Upper lobe of left lung (tissue), 6 donors: ENCODE measurements at regions not wholly inside any gene's neighbourhood (a gene's known extent, or its start where the extent isn't known, plus 50 kb on each side); places are given as distances from the start of the nearest gene placed in this dataset.

ENCODE experiments used
- ATAC-seq, 2 donors: fragments of 200-7000 bp; cut with Tn5 transposase; one replicate each; pipeline ENCODE4 v1.9.1; 2022; ENCODE audit warnings: mild to moderate bottlenecking in 2 of 2, moderate library complexity in 2 of 2; ENCODE audit not compliant: low FRiP score in 2 of 2
- DNase-seq, 2 donors: peaks; one replicate each; pipeline ENCODE4 v3.0.0-alpha.2; 2019 to 2020
- H3K27ac ChIP-seq, 4 donors: fragments of 200-600 bp; sonication (generic); one replicate each; pipeline ENCODE4 v1.5.1; 2016 to 2019
- H3K27me3 ChIP-seq, 4 donors: fragments of 200-600 bp; sonication (generic); one replicate each; pipeline ENCODE4 v1.5.1; 2017 to 2019
- H3K36me3 ChIP-seq, 4 donors: fragments of 200-600 bp; sonication (generic); one replicate each; pipeline ENCODE4 v1.5.1; 2016 to 2019
- H3K4me1 ChIP-seq, 4 donors: fragments of 200-600 bp; sonication (generic); one replicate each; pipeline ENCODE4 v1.5.1; 2018 to 2019
- H3K4me3 ChIP-seq, 4 donors: fragments of 200-600 bp; sonication (generic); one replicate each; pipeline ENCODE4 v1.5.1; 2017 to 2019; ENCODE audit warnings: mild to moderate bottlenecking in 2 of 4, moderate library complexity in 1 of 4
- H3K9me3 ChIP-seq, 4 donors: fragments of 200-600 bp; sonication (generic); one replicate each; pipeline ENCODE4 v1.5.1; 2018 to 2019
- CTCF ChIP-seq, 6 experiments: fragments of 450-650 bp in 4 of 6; fragments of 200-600 bp in 2 of 6; sonication (generic) in 2 of 6; IDR thresholded peaks; one replicate each; pipeline ENCODE4 v1.5.1; 2016 to 2019; ENCODE audit warnings: antibody characterized with exemption in 6 of 6
- EP300 ChIP-seq, 4 donors: sonication (generic); formaldehyde crosslinking; IDR thresholded peaks; one replicate each; pipeline ENCODE4 v1.5.1; 2017; ENCODE audit warnings: antibody characterized with exemption in 4 of 4, control low read depth in 2 of 4
- POLR2A ChIP-seq, 4 donors: fragments of 450-650 bp; IDR thresholded peaks; one replicate each; pipeline ENCODE4 v1.5.1; 2016 to 2017; ENCODE audit warnings: antibody characterized with exemption in 4 of 4, mild to moderate bottlenecking in 2 of 4
- POLR2AphosphoS5 ChIP-seq, 2 donors: sonication (generic); formaldehyde crosslinking; IDR thresholded peaks; one replicate each; pipeline ENCODE4 v1.5.1; 2017; ENCODE audit warnings: antibody characterized with exemption in 2 of 2
- WGBS, 2 donors: methylation state at CpG; one replicate each; pipeline ENCODE4 v1.1.5; 2017 to 2018; 5-methylcytosine and 5-hydroxymethylcytosine counted together
- donor health status: DM: no; HTN: no; CAD: no; lungs with moderate emphysema.
- donor health status: DM: no; HTN: yes; CAD: no; lungs with severe emphysema.

- Histone ChIP-seq H3K27me3 (no peaks in the 10 kb centered on the region), H3K27ac (no peak overlapping the region), H3K9me3 (no peaks in the 10 kb centered on the region), H3K4me3 (no peak overlapping the region), H3K36me3 (no peaks in the 10 kb centered on the region), H3K4me1 (no peaks in the 10 kb centered on the region)
- 70 to 78% methylated on average over 7 of the region's 7 CpGs for WGBS, 2 donors
- DNase-seq (no peak), ATAC-seq (no peak)
- TF ChIP-seq POLR2AphosphoS5 (IDR thresholded peaks at IDR 0.05) (no peak), EP300 (IDR thresholded peaks at IDR 0.05) (no peak), CTCF (IDR thresholded peaks at IDR 0.05) (no peak), POLR2A (IDR thresholded peaks at IDR 0.05) (no peak)
These were observed 259.7 kb downstream of the CMPK2 start for GRCh38 chr2:6605836-6606505.

GRCh38 chr2:6617794-6618193 lies 247.9 kb downstream of the CMPK2 start:
- Histone ChIP-seq H3K4me3 (no peak overlapping the region), H3K4me1 (no peaks in the 10 kb centered on the region), H3K36me3 (no peaks in the 10 kb centered on the region), H3K27me3 (no peaks in the 10 kb centered on the region), H3K27ac (no peak overlapping the region), H3K9me3 (no peaks in the 10 kb centered on the region)
- no peak for TF ChIP-seq POLR2A (IDR thresholded peaks at IDR 0.05)
- no peak for TF ChIP-seq EP300 (IDR thresholded peaks at IDR 0.05)
- TF ChIP-seq CTCF (IDR thresholded peaks at IDR 0.05), result no peak
- no peak for TF ChIP-seq POLR2AphosphoS5 (IDR thresholded peaks at IDR 0.05)
- DNase-seq (no peak), ATAC-seq (no peak)
- WGBS, 2 donors, result 73 to 76% methylated on average over 4 of the region's 4 CpGs

- no peak for TF ChIP-seq EP300 (IDR thresholded peaks at IDR 0.05)
- no peak for TF ChIP-seq POLR2AphosphoS5 (IDR thresholded peaks at IDR 0.05)
- no peak for TF ChIP-seq CTCF (IDR thresholded peaks at IDR 0.05)
- TF ChIP-seq POLR2A (IDR thresholded peaks at IDR 0.05), result no peak
These were observed 247.5 kb downstream of the CMPK2 start for GRCh38 chr2:6618201-6618600.

DNA sequence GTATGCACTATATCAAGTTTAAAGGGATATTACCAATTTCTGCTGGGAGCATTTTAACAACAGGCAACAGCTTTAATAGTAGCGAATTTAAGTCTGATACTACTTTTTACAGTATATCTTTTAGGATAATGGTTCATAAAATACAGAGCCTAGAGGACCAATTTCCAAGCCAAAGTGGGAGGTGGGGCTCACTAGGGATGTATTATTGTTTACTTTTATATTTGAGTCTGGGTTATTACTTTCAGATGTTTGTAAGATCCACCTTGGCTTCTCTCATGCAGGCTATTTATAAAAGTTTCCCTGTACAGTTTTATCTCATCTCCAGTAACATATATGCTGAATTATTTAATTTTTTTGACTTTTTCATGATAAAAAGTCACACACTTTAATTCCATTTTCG lies 242.0 kb downstream of the CMPK2 start:
- H3K4me1 ChIP-seq, result no peaks in the 10 kb centered on the region
- WGBS, 2 donors, result 82 to 85% methylated on average over 2 of the region's 2 CpGs
- H3K4me3 ChIP-seq, result no peak overlapping the region
- ATAC-seq (no peak), DNase-seq (no peak)
- H3K27ac ChIP-seq, result no peak overlapping the region
- TF ChIP-seq CTCF (IDR thresholded peaks at IDR 0.05) (no peak), POLR2A (IDR thresholded peaks at IDR 0.05) (no peak), POLR2AphosphoS5 (IDR thresholded peaks at IDR 0.05) (no peak), EP300 (IDR thresholded peaks at IDR 0.05) (no peak)
- no peaks in the 10 kb centered on the region for H3K9me3 ChIP-seq
- no peaks in the 10 kb centered on the region for H3K27me3 ChIP-seq
- H3K36me3 ChIP-seq, result no peaks in the 10 kb centered on the region

More at GRCh38 chr2:6618201-6618600, 247.5 kb downstream of the CMPK2 start:
- ATAC-seq, result no peak
- WGBS, 2 donors, result 88 to 89% methylated on average over 6 of the region's 6 CpGs
- no peaks in the 10 kb centered on the region for H3K4me1 ChIP-seq
- no peaks in the 10 kb centered on the region for H3K9me3 ChIP-seq
- no peaks in the 10 kb centered on the region for H3K27me3 ChIP-seq
- H3K4me3 ChIP-seq, result no peak overlapping the region
- DNase-seq, result no peak
- H3K36me3 ChIP-seq, result no peaks in the 10 kb centered on the region
- H3K27ac ChIP-seq, result no peak overlapping the region

DNA sequence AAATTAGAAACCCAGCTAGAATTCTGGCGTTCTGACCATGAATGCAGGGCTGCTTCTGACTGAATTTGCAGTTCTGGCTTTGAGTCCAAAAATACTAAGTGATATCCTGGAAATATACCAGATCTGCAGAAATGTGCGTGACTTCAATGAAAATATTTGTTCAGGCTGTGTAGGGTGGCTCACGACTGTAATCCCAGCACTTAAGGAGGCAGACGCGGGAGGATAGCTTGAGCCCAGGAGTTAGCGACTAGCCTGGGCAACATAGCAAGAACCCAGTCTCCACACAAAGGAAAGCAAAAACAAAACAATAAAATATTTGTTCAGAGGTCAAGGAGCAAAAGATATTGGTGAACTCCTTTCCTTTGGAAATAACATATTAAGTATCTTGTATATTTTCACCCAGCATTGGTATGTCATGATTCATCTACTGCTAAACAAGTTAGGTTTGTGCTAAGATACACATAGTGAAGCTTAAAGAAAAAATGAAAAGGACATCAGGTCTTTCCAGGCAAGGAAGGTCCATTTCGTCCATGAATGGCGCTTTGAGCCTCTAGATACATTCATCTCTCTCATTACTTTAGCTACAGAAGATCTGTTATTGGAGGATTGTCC lies 239.2 kb downstream of the CMPK2 start:
- no peak for ATAC-seq
- no peak for DNase-seq
- no peaks in the 10 kb centered on the region for H3K4me1 ChIP-seq
- no peak overlapping the region for H3K4me3 ChIP-seq
- no peaks in the 10 kb centered on the region for H3K9me3 ChIP-seq
- H3K27me3 ChIP-seq, result no peaks in the 10 kb centered on the region
- WGBS, 2 donors, result 74 to 79% methylated on average over 7 to 8 of the region's 8 CpGs
- H3K36me3 ChIP-seq, result no peaks in the 10 kb centered on the region
- TF ChIP-seq POLR2A (IDR thresholded peaks at IDR 0.05) (no peak), EP300 (IDR thresholded peaks at IDR 0.05) (no peak), CTCF (IDR thresholded peaks at IDR 0.05) (no peak)
- H3K27ac ChIP-seq, result no peak overlapping the region
